ENCODE measurements at regions not wholly inside any gene's neighbourhood (a gene's known extent, or its start where the extent isn't known, plus 50 kb on each side); places are given as distances from the start of the nearest gene placed in this dataset.

- TF ChIP-seq POLR2AphosphoS5 (IDR thresholded peaks at IDR 0.05): no peak
- TF ChIP-seq TAF1 (IDR thresholded peaks at IDR 0.05; ENCODE audit: low read depth): no peak
- TF ChIP-seq EZH2 (IDR thresholded peaks at IDR 0.05; ENCODE audit: borderline replicate concordance, insufficient read depth, low read length, poor library complexity, severe bottlenecking): no peak
- TF ChIP-seq, protein P1, sequence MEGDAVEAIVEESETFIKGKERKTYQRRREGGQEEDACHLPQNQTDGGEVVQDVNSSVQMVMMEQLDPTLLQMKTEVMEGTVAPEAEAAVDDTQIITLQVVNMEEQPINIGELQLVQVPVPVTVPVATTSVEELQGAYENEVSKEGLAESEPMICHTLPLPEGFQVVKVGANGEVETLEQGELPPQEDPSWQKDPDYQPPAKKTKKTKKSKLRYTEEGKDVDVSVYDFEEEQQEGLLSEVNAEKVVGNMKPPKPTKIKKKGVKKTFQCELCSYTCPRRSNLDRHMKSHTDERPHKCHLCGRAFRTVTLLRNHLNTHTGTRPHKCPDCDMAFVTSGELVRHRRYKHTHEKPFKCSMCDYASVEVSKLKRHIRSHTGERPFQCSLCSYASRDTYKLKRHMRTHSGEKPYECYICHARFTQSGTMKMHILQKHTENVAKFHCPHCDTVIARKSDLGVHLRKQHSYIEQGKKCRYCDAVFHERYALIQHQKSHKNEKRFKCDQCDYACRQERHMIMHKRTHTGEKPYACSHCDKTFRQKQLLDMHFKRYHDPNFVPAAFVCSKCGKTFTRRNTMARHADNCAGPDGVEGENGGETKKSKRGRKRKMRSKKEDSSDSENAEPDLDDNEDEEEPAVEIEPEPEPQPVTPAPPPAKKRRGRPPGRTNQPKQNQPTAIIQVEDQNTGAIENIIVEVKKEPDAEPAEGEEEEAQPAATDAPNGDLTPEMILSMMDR (IDR thresholded peaks at IDR 0.05; ENCODE audit: poor library complexity, severe bottlenecking): peak; percentile 83
- TF ChIP-seq, protein P2, sequence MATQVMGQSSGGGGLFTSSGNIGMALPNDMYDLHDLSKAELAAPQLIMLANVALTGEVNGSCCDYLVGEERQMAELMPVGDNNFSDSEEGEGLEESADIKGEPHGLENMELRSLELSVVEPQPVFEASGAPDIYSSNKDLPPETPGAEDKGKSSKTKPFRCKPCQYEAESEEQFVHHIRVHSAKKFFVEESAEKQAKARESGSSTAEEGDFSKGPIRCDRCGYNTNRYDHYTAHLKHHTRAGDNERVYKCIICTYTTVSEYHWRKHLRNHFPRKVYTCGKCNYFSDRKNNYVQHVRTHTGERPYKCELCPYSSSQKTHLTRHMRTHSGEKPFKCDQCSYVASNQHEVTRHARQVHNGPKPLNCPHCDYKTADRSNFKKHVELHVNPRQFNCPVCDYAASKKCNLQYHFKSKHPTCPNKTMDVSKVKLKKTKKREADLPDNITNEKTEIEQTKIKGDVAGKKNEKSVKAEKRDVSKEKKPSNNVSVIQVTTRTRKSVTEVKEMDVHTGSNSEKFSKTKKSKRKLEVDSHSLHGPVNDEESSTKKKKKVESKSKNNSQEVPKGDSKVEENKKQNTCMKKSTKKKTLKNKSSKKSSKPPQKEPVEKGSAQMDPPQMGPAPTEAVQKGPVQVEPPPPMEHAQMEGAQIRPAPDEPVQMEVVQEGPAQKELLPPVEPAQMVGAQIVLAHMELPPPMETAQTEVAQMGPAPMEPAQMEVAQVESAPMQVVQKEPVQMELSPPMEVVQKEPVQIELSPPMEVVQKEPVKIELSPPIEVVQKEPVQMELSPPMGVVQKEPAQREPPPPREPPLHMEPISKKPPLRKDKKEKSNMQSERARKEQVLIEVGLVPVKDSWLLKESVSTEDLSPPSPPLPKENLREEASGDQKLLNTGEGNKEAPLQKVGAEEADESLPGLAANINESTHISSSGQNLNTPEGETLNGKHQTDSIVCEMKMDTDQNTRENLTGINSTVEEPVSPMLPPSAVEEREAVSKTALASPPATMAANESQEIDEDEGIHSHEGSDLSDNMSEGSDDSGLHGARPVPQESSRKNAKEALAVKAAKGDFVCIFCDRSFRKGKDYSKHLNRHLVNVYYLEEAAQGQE (IDR thresholded peaks at IDR 0.05; ENCODE audit: borderline replicate concordance): no peak
- TF ChIP-seq EP300 (conservative IDR thresholded peaks at IDR 0.05; ENCODE audit: poor library complexity, severe bottlenecking): no peak
Measured at GRCh38 chr5:24110004-24110615, 534.7 kb downstream of the CDH10 start.
